Endothelial cell of umbilical vein (primary cell): ENCODE measurements at regions not wholly inside any gene's neighbourhood (a gene's known extent, or its start where the extent isn't known, plus 50 kb on each side); places are given as distances from the start of the nearest gene placed in this dataset.

Source experiments
- BruUV-seq: library from RNA; stranded (reverse); fragments of 400-500 nt; replicated peaks from 2 replicates; lab custom pipeline; 2021; lab: Mats Ljungman, UMichigan
- CTCF ChIA-PET: fragments of 300-600, 350-600 bp; sonication (Branson Sonifier 250); formaldehyde crosslinking; loops from one replicate; lab custom pipeline; 2021; ENCODE audit warnings: antibody characterized with exemption, inconsistent platforms; lab: Charles Lee
- POLR2A ChIA-PET: fragments of 300-600, 350-600 bp; sonication (Branson Sonifier 250); formaldehyde crosslinking; loops from one replicate; lab custom pipeline; 2021; ENCODE audit warnings: antibody characterized with exemption, inconsistent platforms; lab: Charles Lee
- DNase-seq: peaks from one replicate; pipeline ENCODE4 v3.0.0-alpha.2; 2011; ENCODE audit warnings: low read depth, low spot score
- FAIRE-seq: peaks from 2 replicates; lab custom pipeline; 2011; peaks lifted over from hg19 to GRCh38; lab: Jason Lieb, UNC
- H2AFZ ChIP-seq: 2 replicates; pipeline ENCODE4 v1.6.0; 2012; ENCODE audit warnings: low read depth, low read length, control low read depth, inconsistent platforms
- H3K27ac ChIP-seq: 2 replicates; pipeline ENCODE4 v1.5.1; 2011; ENCODE audit warnings: low read depth, mild to moderate bottlenecking, control low read depth, low read length, moderate library complexity; ENCODE audit not compliant: insufficient read depth
- H3K27me3 ChIP-seq, 2 experiments: 2 replicates each; pipeline versions ENCODE4 v1.6.0 to v1.6.1; 2011; ENCODE audit warnings: low read length in 2 of 2, mixed read lengths in 1 of 2; ENCODE audit not compliant: control insufficient read depth in 2 of 2, insufficient read depth in 2 of 2
- H3K36me3 ChIP-seq, 2 experiments: 2 replicates in 1 of 2; 3 replicates in 1 of 2; pipeline ENCODE4 v1.5.1; 2011; ENCODE audit warnings: low read length in 2 of 2, mild to moderate bottlenecking in 1 of 2, moderate library complexity in 1 of 2; ENCODE audit not compliant: control insufficient read depth in 2 of 2, insufficient read depth in 2 of 2; ENCODE audit errors: extremely low read depth in 1 of 2
- H3K4me1 ChIP-seq: 3 replicates; pipeline ENCODE4 v1.5.1; 2011; ENCODE audit warnings: mild to moderate bottlenecking, low read length; ENCODE audit not compliant: control insufficient read depth, insufficient read depth; ENCODE audit errors: extremely low read depth
- H3K4me2 ChIP-seq: 2 replicates; pipeline ENCODE4 v1.6.1; 2011; ENCODE audit warnings: low read length, control low read depth, mixed read lengths; ENCODE audit not compliant: insufficient read depth
- H3K4me3 ChIP-seq, 3 experiments: fragments of 200-600 bp in 1 of 3; sonication (generic), shearing (Covaris generic) in 1 of 3; replicated peaks in 1 of 3; 2 replicates each; pipeline ENCODE4 v1.5.1; 2011 to 2016; ENCODE audit warnings: control low read depth in 3 of 3, low read length in 3 of 3, mild to moderate bottlenecking in 2 of 3, inconsistent platforms in 1 of 3, low read depth in 1 of 3, moderate library complexity in 1 of 3; ENCODE audit not compliant: insufficient read depth in 1 of 3
- H3K79me2 ChIP-seq: 2 replicates; pipeline ENCODE4 v1.6.0; 2012; ENCODE audit warnings: low read length, inconsistent platforms; ENCODE audit not compliant: control insufficient read depth, insufficient read depth
- H3K9ac ChIP-seq: replicated peaks from 2 replicates; pipeline ENCODE3; 2011; ENCODE audit warnings: low read length, control low read depth; ENCODE audit not compliant: insufficient read depth; ENCODE audit errors: extremely low read depth
- H3K9me1 ChIP-seq: replicated peaks from 3 replicates; pipeline ENCODE4 v1.6.0; 2011; ENCODE audit warnings: mild to moderate bottlenecking, low read length; ENCODE audit not compliant: control insufficient read depth, insufficient read depth; ENCODE audit errors: extremely low read depth
- H3K9me3 ChIP-seq: replicated peaks from 2 replicates; pipeline ENCODE4 v1.5.1; 2012; ENCODE audit warnings: low read length, inconsistent platforms; ENCODE audit not compliant: control insufficient read depth, insufficient read depth
- H4K20me1 ChIP-seq: replicated peaks from 2 replicates; pipeline ENCODE3; 2011; ENCODE audit warnings: mild to moderate bottlenecking, low read length; ENCODE audit not compliant: control insufficient read depth, insufficient read depth; ENCODE audit errors: extremely low read depth
- EZH2 ChIP-seq: IDR thresholded peaks from 2 replicates; pipeline ENCODE4 v1.6.1; 2012; ENCODE audit warnings: borderline replicate concordance, low read depth, mild to moderate bottlenecking, moderate library complexity, low read length, inconsistent platforms; ENCODE audit not compliant: severe bottlenecking
- FOS ChIP-seq: IDR thresholded peaks from 2 replicates; pipeline ENCODE4 v1.6.1; 2011; ENCODE audit warnings: mild to moderate bottlenecking, low read length, moderate library complexity, borderline replicate concordance; ENCODE audit not compliant: insufficient read depth
- GATA2 ChIP-seq: IDR thresholded peaks from 2 replicates; pipeline ENCODE4 v1.7.0; 2011; ENCODE audit warnings: low read depth, mild to moderate bottlenecking, moderate library complexity, mixed read lengths, low read length; ENCODE audit not compliant: insufficient read length, insufficient read depth
- JUN ChIP-seq: IDR thresholded peaks from 2 replicates; pipeline ENCODE4 v1.6.1; 2011; ENCODE audit warnings: borderline replicate concordance, low read depth; ENCODE audit not compliant: insufficient read length, insufficient read depth
- MYC ChIP-seq: IDR thresholded peaks from one replicate; pipeline ENCODE4 v1.6.1; 2011; ENCODE audit warnings: mild to moderate bottlenecking, low read depth, low read length
- POLR2A ChIP-seq: IDR thresholded peaks from 2 replicates; pipeline ENCODE4 v1.6.1; 2012; ENCODE audit warnings: low read depth, mild to moderate bottlenecking, control low read depth, low read length
- POLR2AphosphoS5 ChIP-seq: IDR thresholded peaks from 2 replicates; pipeline ENCODE4 v1.6.1; 2012; ENCODE audit warnings: low read depth, mild to moderate bottlenecking, control low read depth, low read length, moderate library complexity; ENCODE audit not compliant: insufficient read depth
- dilution Hi-C: fragments of 300-500 bp; cut with MboI; formaldehyde crosslinking; loops from one replicate; pipeline ENCODE4 v1.15.0; 2019; ENCODE audit warnings: low sequenced_read_pairs; ENCODE audit not compliant: extremely low pct_ligation_motif_present
- intact Hi-C: fragments of 100-400 bp; cut with micrococcal nuclease; formaldehyde crosslinking; loops from one replicate; pipeline ENCODE4 v1.10.0; 2022
- TF ChIP-seq, protein P1 (sequence below): IDR thresholded peaks from 2 replicates; pipeline ENCODE4 v1.6.1; 2011; ENCODE audit not compliant: insufficient read depth, insufficient read length
- TF ChIP-seq, protein P2 (sequence below), 2 donors: IDR thresholded peaks; 1 replicate in 1 of 2; 2 replicates in 1 of 2; pipeline ENCODE4 v1.5.1; 2011; ENCODE audit warnings: low read length in 2 of 2, mild to moderate bottlenecking in 2 of 2, moderate library complexity in 2 of 2, control low read depth in 1 of 2, inconsistent platforms in 1 of 2, low read depth in 1 of 2; ENCODE audit not compliant: insufficient read depth in 1 of 2; ENCODE audit errors: extremely low read depth in 1 of 2

DNA sequence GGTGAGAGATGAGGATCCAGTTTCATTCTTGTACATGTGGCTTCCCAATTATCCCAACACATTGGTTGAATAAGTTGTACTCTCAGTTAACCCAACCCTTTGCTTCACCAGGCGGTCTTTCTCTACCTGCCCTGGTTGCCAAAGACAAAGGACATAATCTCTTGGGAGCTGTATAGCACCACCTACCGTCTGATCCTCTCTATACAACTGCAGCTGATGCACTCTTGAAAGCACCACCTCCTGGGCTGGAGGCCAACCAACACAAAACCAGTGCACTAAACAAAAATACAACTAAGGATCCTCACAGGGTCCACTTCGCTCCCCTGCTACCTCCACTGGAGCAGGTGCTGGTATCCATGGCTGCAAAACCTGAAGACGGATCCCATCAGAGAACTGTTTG is 473.6 kb upstream of the NRXN1 start:
- Histone ChIP-seq H2AFZ (no peak overlapping the region), H3K27ac (no peak overlapping the region), H3K9ac (no peak overlapping the region), H3K9me1 (no peaks in the 10 kb centered on the region), H3K9me3 (no peaks in the 10 kb centered on the region), H4K20me1 (no peaks in the 10 kb centered on the region), H3K36me3 (no peaks in the 10 kb centered on the region), H3K4me3 (no peak overlapping the region), H3K79me2 (no peaks in the 10 kb centered on the region), H3K27me3 (no peaks in the 10 kb centered on the region), H3K4me2 (no peak overlapping the region), H3K4me1 (peaks cover 13% of the 10 kb centered on the region)
- intact Hi-C loops: loop anchor here (5.0 kb wide), 2 partner anchors 117 to 492 kb away; no protein-coding TSS in a partner anchor
- ChIA-PET POLR2A (no interaction called here), CTCF (no interaction called here)
- dilution Hi-C loops: no loop called here
- no TSS peak for BruUV-seq
- FAIRE-seq (no peak), DNase-seq (no peak)
- TF ChIP-seq EZH2: no peak
- no peak for TF ChIP-seq POLR2A
- no peak for TF ChIP-seq POLR2AphosphoS5
- no peak for TF ChIP-seq MYC
- TF ChIP-seq, protein P1, sequence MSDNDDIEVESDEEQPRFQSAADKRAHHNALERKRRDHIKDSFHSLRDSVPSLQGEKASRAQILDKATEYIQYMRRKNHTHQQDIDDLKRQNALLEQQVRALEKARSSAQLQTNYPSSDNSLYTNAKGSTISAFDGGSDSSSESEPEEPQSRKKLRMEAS: no peak
- no peak for TF ChIP-seq JUN
- TF ChIP-seq, protein P2, sequence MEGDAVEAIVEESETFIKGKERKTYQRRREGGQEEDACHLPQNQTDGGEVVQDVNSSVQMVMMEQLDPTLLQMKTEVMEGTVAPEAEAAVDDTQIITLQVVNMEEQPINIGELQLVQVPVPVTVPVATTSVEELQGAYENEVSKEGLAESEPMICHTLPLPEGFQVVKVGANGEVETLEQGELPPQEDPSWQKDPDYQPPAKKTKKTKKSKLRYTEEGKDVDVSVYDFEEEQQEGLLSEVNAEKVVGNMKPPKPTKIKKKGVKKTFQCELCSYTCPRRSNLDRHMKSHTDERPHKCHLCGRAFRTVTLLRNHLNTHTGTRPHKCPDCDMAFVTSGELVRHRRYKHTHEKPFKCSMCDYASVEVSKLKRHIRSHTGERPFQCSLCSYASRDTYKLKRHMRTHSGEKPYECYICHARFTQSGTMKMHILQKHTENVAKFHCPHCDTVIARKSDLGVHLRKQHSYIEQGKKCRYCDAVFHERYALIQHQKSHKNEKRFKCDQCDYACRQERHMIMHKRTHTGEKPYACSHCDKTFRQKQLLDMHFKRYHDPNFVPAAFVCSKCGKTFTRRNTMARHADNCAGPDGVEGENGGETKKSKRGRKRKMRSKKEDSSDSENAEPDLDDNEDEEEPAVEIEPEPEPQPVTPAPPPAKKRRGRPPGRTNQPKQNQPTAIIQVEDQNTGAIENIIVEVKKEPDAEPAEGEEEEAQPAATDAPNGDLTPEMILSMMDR (IDR thresholded peaks at IDR 0.05; ENCODE audit: extremely low read depth in 1 of 2, insufficient read depth in 1 of 2, low read depth in 1 of 2, low read length in 2 of 2): no peak
- no peak for TF ChIP-seq FOS
- no peak for TF ChIP-seq GATA2
